Fibroblast of the aortic adventitia (primary cell): ENCODE measurements at regions not wholly inside any gene's neighbourhood (a gene's known extent, or its start where the extent isn't known, plus 50 kb on each side); places are given as distances from the start of the nearest gene placed in this dataset.
"Not testable (repeated sequence)": the region's sequence is repeated elsewhere in the genome, so short reads cannot be mapped to it uniquely, and the experiment has no call there.

Experiments
- DNase-seq: peaks from one replicate; pipeline ENCODE4 v3.0.0-alpha.2; 2010; ENCODE audit warnings: low read depth
- H3K4me3 ChIP-seq: 2 replicates; pipeline ENCODE4 v1.5.1; 2011; ENCODE audit warnings: low read depth, mild to moderate bottlenecking, control low read depth, low read length, moderate library complexity
- TF ChIP-seq, protein P1 (sequence below): IDR thresholded peaks from 2 replicates; pipeline ENCODE4 v1.5.1; 2011; ENCODE audit warnings: mild to moderate bottlenecking, low read length, control low read depth, inconsistent platforms; ENCODE audit not compliant: insufficient read depth

DNA sequence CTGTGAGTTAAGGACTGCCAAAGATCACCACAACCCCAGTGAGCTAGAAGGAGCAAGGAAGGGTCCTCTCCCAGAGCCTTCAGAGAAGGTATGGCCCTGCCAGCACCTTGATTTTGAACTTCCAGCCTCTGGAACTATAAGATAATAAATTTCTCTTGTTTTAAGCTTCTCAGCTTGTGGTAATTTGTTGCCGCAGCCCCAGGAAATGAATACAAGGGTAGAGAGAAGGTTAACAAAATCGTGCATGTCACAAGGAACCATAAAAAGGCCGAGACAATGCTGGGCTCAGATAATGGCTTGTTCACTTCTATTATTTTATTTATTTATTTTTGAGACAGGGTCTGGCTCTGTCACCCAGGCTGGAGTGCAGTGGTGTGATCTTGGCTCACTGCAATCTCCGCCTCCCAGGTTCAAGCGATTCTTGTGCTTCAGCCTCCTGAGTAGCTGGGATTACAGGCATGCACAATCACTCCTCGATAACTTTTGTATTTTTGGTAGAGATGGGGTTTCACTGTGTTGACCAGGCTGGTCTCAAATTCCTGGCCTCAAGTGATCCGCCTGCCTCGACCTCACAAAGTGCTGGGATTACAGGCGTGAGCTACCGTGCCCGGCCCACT lies 71.5 kb downstream of the WSB1 start:
- H3K4me3 ChIP-seq, DNase-seq: not testable (repeated sequence)

- no peak overlapping the region for H3K4me3 ChIP-seq
- no peak for DNase-seq
- TF ChIP-seq, protein P1, sequence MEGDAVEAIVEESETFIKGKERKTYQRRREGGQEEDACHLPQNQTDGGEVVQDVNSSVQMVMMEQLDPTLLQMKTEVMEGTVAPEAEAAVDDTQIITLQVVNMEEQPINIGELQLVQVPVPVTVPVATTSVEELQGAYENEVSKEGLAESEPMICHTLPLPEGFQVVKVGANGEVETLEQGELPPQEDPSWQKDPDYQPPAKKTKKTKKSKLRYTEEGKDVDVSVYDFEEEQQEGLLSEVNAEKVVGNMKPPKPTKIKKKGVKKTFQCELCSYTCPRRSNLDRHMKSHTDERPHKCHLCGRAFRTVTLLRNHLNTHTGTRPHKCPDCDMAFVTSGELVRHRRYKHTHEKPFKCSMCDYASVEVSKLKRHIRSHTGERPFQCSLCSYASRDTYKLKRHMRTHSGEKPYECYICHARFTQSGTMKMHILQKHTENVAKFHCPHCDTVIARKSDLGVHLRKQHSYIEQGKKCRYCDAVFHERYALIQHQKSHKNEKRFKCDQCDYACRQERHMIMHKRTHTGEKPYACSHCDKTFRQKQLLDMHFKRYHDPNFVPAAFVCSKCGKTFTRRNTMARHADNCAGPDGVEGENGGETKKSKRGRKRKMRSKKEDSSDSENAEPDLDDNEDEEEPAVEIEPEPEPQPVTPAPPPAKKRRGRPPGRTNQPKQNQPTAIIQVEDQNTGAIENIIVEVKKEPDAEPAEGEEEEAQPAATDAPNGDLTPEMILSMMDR, result no peak
Observed at GRCh38 chr17:27366437-27366836, 72.5 kb downstream of the WSB1 start.

- TF ChIP-seq, protein P1, result no peak
- no peak overlapping the region for H3K4me3 ChIP-seq
- no peak for DNase-seq
Observed at GRCh38 chr17:27367121-27367981, 73.4 kb downstream of the WSB1 start.

DNA sequence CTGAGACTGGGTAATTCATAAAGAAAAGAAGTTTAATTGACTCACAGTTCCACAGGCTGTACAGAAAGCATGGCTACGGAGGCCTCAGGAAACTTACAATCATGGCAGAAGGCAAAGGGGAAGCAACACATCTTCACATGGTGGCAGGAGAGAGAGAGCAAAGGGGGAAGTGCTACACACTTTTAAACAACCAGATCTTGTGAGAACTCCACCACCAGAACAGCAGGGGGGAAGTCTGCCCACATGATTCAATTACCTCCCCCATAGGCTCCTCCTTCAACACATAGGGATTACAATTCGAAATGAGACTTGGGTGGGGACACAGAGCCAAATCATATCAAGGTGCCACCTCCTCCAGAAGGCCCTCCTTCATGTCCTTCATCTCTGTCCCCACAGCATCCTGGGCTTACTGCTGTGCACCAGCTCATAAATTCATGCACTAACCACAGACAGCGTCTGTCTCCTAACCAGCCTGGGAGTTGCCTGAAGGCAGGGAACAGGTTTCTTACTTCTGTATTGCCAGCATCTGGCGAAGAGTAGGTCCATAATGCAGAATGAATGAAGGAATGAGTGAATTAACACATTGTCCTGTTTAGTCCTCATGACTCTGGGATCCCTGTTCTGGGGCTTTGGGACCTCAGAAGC lies 74.4 kb downstream of the WSB1 start:
- no peak overlapping the region for H3K4me3 ChIP-seq
- TF ChIP-seq, protein P1, result no peak
- no peak for DNase-seq

DNA sequence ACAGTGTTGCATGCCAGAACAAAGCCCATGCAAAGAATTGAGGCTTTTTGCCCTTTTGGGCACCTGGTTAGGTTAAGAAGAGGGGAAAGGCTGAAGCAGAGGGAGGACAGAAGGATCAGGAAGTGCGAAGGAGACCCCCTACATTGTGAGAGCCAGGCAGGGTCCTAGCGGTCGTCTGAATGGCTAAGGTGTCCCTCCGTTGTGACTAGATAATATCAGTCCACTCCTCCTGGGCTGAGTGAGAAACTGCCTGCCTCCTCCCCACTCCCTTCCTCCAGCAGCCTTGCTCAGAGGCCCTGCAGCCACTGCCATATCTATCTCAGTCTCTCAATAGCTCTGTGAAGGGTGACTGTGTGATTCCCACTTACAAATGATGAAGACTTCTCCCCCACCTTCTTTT lies 75.1 kb downstream of the WSB1 start:
- H3K4me3 ChIP-seq, result no peak overlapping the region
- no peak for DNase-seq
- TF ChIP-seq, protein P1, result no peak

DNA sequence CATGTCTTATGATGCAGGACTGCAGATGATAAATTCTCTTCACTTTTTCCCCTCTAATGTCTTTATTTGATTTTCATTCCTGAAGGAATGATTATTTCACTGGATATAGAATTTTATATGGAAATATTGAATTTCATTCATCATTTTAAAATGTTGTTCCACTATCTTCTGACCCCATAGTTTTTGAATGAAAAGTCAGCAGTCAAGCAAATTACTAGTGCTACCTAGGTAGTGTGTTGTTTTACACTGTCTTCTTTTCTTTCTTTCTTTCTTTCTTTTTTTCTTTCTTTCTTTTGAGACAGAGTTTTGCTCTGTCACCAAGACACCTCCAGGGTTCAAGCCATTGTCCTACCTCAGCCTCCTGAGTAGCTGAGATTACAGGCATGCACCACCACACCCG lies 76.9 kb downstream of the WSB1 start:
- TF ChIP-seq, protein P1, result no peak
- no peak overlapping the region for H3K4me3 ChIP-seq
- DNase-seq, result no peak

GRCh38 chr17:27373695-27374094 lies 79.8 kb downstream of the WSB1 start:
- H3K4me3 ChIP-seq, DNase-seq: not testable (repeated sequence)
